Activated CD4-positive, alpha-beta T cell treated with anti-CD3 and anti-CD28 coated beads, Interleukin-2, amount 50 U/mL, for 24 hours (primary cell): ENCODE measurements at regions not wholly inside any gene's neighbourhood (a gene's known extent, or its start where the extent isn't known, plus 50 kb on each side); places are given as distances from the start of the nearest gene placed in this dataset.

Experiments used
- DNase-seq, 2 donors: peaks; one replicate each; pipeline ENCODE4 v3.0.0-alpha.2; 2020; ENCODE audit warnings: low read depth in 1 of 2, low spot score in 1 of 2

- no peak for DNase-seq
These were observed 911.3 kb upstream of the LCORL start for GRCh38 chr4:18932730-18933339.

- DNase-seq: no peak
These were observed 910.3 kb upstream of the LCORL start for GRCh38 chr4:18931643-18932377.

GRCh38 chr4:18930487-18930886, 908.9 kb upstream of the LCORL start:
- DNase-seq: no peak

GRCh38 chr4:18923496-18924161, 902.1 kb upstream of the LCORL start:
- no peak for DNase-seq

- DNase-seq: no peak
These were observed 896.1 kb upstream of the LCORL start for GRCh38 chr4:18917689-18918088.

GRCh38 chr4:18914182-18914581, 892.6 kb upstream of the LCORL start:
- DNase-seq: no peak

GRCh38 chr4:18894928-18895327, 873.4 kb upstream of the LCORL start:
- DNase-seq: no peak

GRCh38 chr4:18882468-18882867, 860.9 kb upstream of the LCORL start:
- no peak for DNase-seq

- DNase-seq: no peak
These were observed 860.0 kb upstream of the LCORL start for GRCh38 chr4:18881556-18881955.

GRCh38 chr4:18880871-18881270, 859.3 kb upstream of the LCORL start:
- no peak for DNase-seq

GRCh38 chr4:18878561-18878960, 857.0 kb upstream of the LCORL start:
- DNase-seq: no peak

GRCh38 chr4:18869166-18869565, 847.6 kb upstream of the LCORL start:
- DNase-seq: no peak

- no peak for DNase-seq
These were observed 839.4 kb upstream of the LCORL start for GRCh38 chr4:18860836-18861530.

- DNase-seq: no peak
These were observed 837.9 kb upstream of the LCORL start for GRCh38 chr4:18859468-18859867.

- DNase-seq: no peak
These were observed 836.8 kb upstream of the LCORL start for GRCh38 chr4:18858229-18858922.

GRCh38 chr4:18850867-18851266, 829.3 kb upstream of the LCORL start:
- DNase-seq: no peak

- no peak for DNase-seq
These were observed 825.8 kb upstream of the LCORL start for GRCh38 chr4:18847249-18847890.

GRCh38 chr4:18846313-18846712, 824.8 kb upstream of the LCORL start:
- no peak for DNase-seq

GRCh38 chr4:18844726-18845125, 823.2 kb upstream of the LCORL start:
- DNase-seq: no peak

GRCh38 chr4:18842431-18842830, 820.9 kb upstream of the LCORL start:
- no peak for DNase-seq

- no peak for DNase-seq
These were observed 818.9 kb upstream of the LCORL start for GRCh38 chr4:18840481-18840880.
